ENCODE measurements at regions not wholly inside any gene's neighbourhood (a gene's known extent, or its start where the extent isn't known, plus 50 kb on each side); places are given as distances from the start of the nearest gene placed in this dataset.
"Not testable (repeated sequence)": the region's sequence is repeated elsewhere in the genome, so short reads cannot be mapped to it uniquely, and the experiment has no call there.

DNA sequence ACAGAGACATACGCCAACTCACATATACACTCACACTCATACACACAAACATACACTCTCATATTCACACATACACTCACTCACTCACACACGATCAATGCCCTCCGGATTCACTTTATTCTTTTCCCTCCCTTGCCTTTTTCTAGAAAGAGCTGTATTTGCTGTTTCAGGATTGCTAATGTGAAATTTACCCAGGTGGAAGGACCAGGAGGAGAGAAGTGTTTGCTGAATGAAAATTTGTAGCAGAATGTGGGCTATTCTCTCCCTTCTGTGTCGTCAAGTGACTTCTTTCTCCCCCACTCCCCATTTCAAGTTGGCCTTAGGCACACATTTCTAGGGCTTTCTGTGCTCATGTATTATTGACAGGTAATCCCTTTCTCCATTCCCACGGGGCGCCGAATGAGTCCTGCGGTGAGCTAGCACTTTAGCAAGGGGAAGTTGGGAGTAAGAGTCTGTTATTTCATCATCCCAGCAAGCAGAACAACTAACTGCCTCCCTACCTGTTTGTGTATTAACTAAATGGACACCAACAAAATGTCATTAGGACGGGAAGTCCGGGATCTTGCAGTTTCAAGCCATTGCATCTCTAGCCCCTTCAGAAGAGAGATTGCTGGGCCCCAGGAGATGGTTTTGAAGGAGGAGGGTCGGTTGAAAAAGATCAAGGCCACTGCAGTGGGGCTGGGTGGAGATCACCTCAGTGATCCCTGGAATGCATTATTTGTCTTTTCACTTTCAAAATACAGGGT, 97.1 kb upstream of the TAF11L2 start:
- Mint-ChIP-seq H3K9me3 (peaks cover 10% of the 10 kb centered on the region), H3K4me1 (peaks cover 3% of the 10 kb centered on the region), H3K4me3 (no peak overlapping the region), H3K36me3 (ENCODE audit: low read depth) (no peaks in the 10 kb centered on the region), H3K27me3 (peaks cover 2% of the 10 kb centered on the region), H3K27ac (no peak overlapping the region)
- DNase-seq (no peak), ATAC-seq (no peak)

DNA sequence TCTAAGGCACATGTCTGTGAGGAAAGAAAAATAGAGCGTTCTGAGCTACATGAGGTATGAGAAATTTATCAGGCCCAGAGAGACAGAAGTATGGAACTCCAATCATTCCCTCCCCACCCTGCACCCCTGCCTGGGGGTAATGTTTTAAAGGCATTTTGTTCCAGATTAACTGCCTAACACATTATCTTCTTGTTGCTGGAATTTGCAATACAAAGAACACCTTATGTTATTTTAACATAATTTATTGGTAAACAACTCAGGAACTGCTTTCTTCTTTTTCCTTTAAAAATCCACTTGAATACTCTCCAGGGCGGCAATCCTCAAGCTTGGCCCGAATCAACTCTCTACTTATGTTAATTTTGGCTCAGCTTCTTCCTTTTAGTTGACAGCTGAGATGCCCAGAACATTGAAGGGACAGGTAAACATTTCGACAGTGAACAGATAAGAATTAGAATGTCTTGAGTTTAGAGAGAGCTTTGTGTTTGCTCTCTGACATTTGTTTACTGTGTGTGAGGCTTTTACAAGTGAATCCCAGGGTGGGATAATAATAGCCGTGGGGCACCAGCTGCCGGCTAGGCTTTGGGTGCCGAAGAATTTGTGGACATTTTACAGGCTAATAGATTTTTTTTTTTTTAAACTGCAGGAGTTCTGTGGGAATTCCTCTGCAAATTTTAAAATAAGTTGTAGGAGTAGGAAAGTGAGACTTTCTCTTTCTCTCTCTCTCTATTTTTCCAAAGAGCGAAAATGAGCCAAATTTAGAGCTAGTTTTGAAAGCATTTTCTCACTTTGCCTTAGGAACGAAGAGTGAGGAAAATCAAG, 96.4 kb upstream of the TAF11L2 start:
- H3K27ac Mint-ChIP-seq, result no peak overlapping the region
- H3K36me3 Mint-ChIP-seq (ENCODE audit: low read depth), result no peaks in the 10 kb centered on the region
- H3K4me3 Mint-ChIP-seq, result no peak overlapping the region
- H3K27me3 Mint-ChIP-seq, result peaks cover 2% of the 10 kb centered on the region
- ATAC-seq (no peak), DNase-seq (no peak)
- peaks cover 3% of the 10 kb centered on the region for H3K4me1 Mint-ChIP-seq
- peaks cover 7% of the 10 kb centered on the region for H3K9me3 Mint-ChIP-seq

- H3K4me1 Mint-ChIP-seq, result peaks cover 3% of the 10 kb centered on the region
- no peak for DNase-seq
- ATAC-seq, result no peak
- H3K27me3 Mint-ChIP-seq, result peaks cover 2% of the 10 kb centered on the region
- H3K9me3 Mint-ChIP-seq, result peaks cover 3% of the 10 kb centered on the region
- no peaks in the 10 kb centered on the region for H3K36me3 Mint-ChIP-seq (ENCODE audit: low read depth)
- no peak overlapping the region for H3K27ac Mint-ChIP-seq
- H3K4me3 Mint-ChIP-seq, result no peak overlapping the region
Observed at GRCh38 chr5:17402289-17403121, 95.5 kb upstream of the TAF11L2 start.

- Mint-ChIP-seq H3K27me3 (no peaks in the 10 kb centered on the region), H3K4me3 (no peak overlapping the region), H3K27ac (no peak overlapping the region), H3K9me3 (no peaks in the 10 kb centered on the region), H3K4me1 (peaks cover 3% of the 10 kb centered on the region), H3K36me3 (ENCODE audit: low read depth) (no peaks in the 10 kb centered on the region)
- DNase-seq, result no peak
- no peak for ATAC-seq
Observed at GRCh38 chr5:17403695-17404490, 94.1 kb upstream of the TAF11L2 start.

GRCh38 chr5:17405976-17406375, 92.1 kb upstream of the TAF11L2 start:
- Mint-ChIP-seq H3K4me1 (no peaks in the 10 kb centered on the region), H3K36me3 (ENCODE audit: low read depth) (no peaks in the 10 kb centered on the region), H3K4me3 (no peak overlapping the region), H3K27me3 (no peaks in the 10 kb centered on the region), H3K9me3 (no peaks in the 10 kb centered on the region), H3K27ac (no peak overlapping the region)
- ATAC-seq, result no peak
- no peak for DNase-seq

- Mint-ChIP-seq H3K4me3 (no peak overlapping the region), H3K27ac (no peak overlapping the region), H3K36me3 (ENCODE audit: low read depth) (no peaks in the 10 kb centered on the region), H3K4me1 (no peaks in the 10 kb centered on the region), H3K9me3 (no peaks in the 10 kb centered on the region), H3K27me3 (no peaks in the 10 kb centered on the region)
- ATAC-seq, result no peak
- DNase-seq, result no peak
Observed at GRCh38 chr5:17406423-17406838, 91.6 kb upstream of the TAF11L2 start.

- H3K4me3 Mint-ChIP-seq, result no peak overlapping the region
- no peaks in the 10 kb centered on the region for H3K36me3 Mint-ChIP-seq (ENCODE audit: low read depth)
Observed at GRCh38 chr5:17411436-17412402, 86.3 kb upstream of the TAF11L2 start.

GRCh38 chr5:17412760-17413671, 85.0 kb upstream of the TAF11L2 start:
- Mint-ChIP-seq H3K4me1 (no peaks in the 10 kb centered on the region), H3K36me3 (ENCODE audit: low read depth) (no peaks in the 10 kb centered on the region), H3K27ac (no peak overlapping the region), H3K9me3 (peaks cover 3% of the 10 kb centered on the region), H3K4me3 (no peak overlapping the region), H3K27me3 (no peaks in the 10 kb centered on the region)
- ATAC-seq (no peak), DNase-seq (no peak)

More at GRCh38 chr5:17411436-17412402, 86.3 kb upstream of the TAF11L2 start:
- Mint-ChIP-seq H3K27me3 (no peaks in the 10 kb centered on the region), H3K27ac (no peak overlapping the region), H3K9me3 (peaks cover 3% of the 10 kb centered on the region), H3K4me1 (no peaks in the 10 kb centered on the region)
- DNase-seq, result no peak
- ATAC-seq, result no peak

GRCh38 chr5:17413691-17414090, 84.3 kb upstream of the TAF11L2 start:
- Mint-ChIP-seq H3K27ac (no peak overlapping the region), H3K36me3 (ENCODE audit: low read depth) (no peaks in the 10 kb centered on the region), H3K27me3 (no peaks in the 10 kb centered on the region), H3K9me3 (peaks cover 3% of the 10 kb centered on the region), H3K4me1 (no peaks in the 10 kb centered on the region), H3K4me3 (no peak overlapping the region)
- DNase-seq (no peak), ATAC-seq (no peak)

DNA sequence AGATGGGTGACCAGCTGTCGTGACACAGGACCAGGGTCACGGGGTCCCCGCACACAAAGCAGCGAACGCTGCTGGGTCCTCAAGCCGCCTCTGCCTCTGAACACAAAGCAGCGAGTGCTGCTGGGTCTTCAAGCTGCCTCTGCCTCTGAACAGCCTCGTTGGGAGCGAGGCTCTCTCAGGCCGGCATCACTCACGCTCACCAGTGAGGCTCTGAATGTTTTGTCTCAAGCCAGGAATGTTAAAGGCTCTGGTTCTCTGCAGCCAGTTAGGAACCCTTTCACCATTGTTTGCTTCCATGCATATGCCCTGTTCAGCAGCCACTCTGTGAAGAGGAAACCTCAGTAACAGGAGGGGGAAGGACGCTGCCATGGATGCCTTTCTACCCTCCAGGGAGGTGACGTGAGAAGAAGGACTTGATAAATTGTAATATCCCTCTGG, 82.7 kb upstream of the TAF11L2 start:
- Mint-ChIP-seq H3K4me3 (no peak overlapping the region), H3K4me1 (no peaks in the 10 kb centered on the region)

DNA sequence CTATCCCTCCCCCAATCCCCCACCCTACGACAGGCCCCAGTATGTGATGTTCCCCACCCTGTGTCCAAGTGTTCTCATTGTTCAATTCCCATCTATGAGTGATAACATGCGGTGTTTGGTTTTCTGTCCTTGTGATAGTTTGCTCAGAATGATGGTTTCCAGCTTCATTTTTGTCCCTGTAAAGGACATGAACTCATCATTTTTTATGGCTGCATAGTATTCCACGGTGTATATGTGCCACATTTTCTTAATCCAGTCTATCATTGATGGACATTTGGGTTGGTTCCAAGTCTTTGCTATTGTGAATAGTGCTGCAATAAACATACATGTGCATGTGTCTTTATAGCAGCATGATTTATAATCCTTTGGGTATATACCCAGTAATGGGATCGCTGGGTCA, 81.7 kb upstream of the TAF11L2 start:
- not testable (repeated sequence) for H3K4me1 Mint-ChIP-seq; H3K27me3 Mint-ChIP-seq; H3K27ac Mint-ChIP-seq; ATAC-seq; H3K36me3 Mint-ChIP-seq (ENCODE audit: low read depth); DNase-seq; H3K9me3 Mint-ChIP-seq; H3K4me3 Mint-ChIP-seq

More for the DNA sequence above, 82.7 kb upstream of the TAF11L2 start:
- H3K27me3 Mint-ChIP-seq, result no peaks in the 10 kb centered on the region
- H3K36me3 Mint-ChIP-seq (ENCODE audit: low read depth), result no peaks in the 10 kb centered on the region
- ATAC-seq (no peak), DNase-seq (no peak)
- no peak overlapping the region for H3K27ac Mint-ChIP-seq
- H3K9me3 Mint-ChIP-seq, result peaks cover 3% of the 10 kb centered on the region

DNA sequence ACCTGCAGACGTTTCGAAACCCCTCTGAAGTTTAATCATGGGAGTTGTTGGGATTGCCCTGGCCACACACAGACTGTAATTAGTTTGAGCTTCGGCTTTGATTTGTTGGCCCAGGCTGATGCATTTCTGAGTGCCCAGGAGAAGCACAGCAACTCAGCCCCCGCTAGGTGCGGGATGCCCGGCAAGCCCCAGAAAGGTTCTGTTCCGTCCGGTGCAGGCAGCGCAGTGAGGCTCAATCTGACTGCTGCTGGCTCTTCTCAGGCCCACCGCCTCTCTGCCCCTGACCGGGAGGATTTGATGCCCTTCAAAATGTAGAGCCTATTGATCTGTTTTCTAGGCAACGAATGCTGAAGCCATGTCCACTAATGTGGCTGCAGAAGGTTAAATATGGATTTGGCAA, 73.4 kb upstream of the TAF11L2 start:
- H3K4me1 Mint-ChIP-seq, result no peaks in the 10 kb centered on the region
- ATAC-seq (no peak), DNase-seq (no peak)
- H3K27ac Mint-ChIP-seq, result no peak overlapping the region
- H3K27me3 Mint-ChIP-seq, result no peaks in the 10 kb centered on the region
- H3K4me3 Mint-ChIP-seq, result no peak overlapping the region
- H3K9me3 Mint-ChIP-seq, result peaks cover 4% of the 10 kb centered on the region
- H3K36me3 Mint-ChIP-seq (ENCODE audit: low read depth), result no peaks in the 10 kb centered on the region
